ENCODE measurements at regions not wholly inside any gene's neighbourhood (a gene's known extent, or its start where the extent isn't known, plus 50 kb on each side); places are given as distances from the start of the nearest gene placed in this dataset.

GRCh38 chr9:80231318-80232236 is 659.8 kb downstream of the TLE4 start:
- no peak for DNase-seq (ENCODE audit: low spot score)
- in situ Hi-C loops (cut with MboI; ENCODE audit: low sequenced_read_pairs, unreplicated experiment), result no loop called here
- TF ChIP-seq CTCF (IDR thresholded peaks at IDR 0.05; ENCODE audit: borderline replicate concordance, control extremely low read depth, extremely low read depth, insufficient read depth, missing control alignments), result no peak

GRCh38 chr9:80223897-80224296 is 652.1 kb downstream of the TLE4 start:
- DNase-seq (ENCODE audit: low spot score), result no peak
- no peak for TF ChIP-seq CTCF (IDR thresholded peaks at IDR 0.05; ENCODE audit: borderline replicate concordance, control extremely low read depth, extremely low read depth, insufficient read depth, missing control alignments)
- in situ Hi-C loops (cut with MboI; ENCODE audit: low sequenced_read_pairs, unreplicated experiment), result no loop called here

GRCh38 chr9:80222466-80223169 is 650.9 kb downstream of the TLE4 start:
- no peak for DNase-seq (ENCODE audit: low spot score)
- TF ChIP-seq CTCF (IDR thresholded peaks at IDR 0.05; ENCODE audit: borderline replicate concordance, control extremely low read depth, extremely low read depth, insufficient read depth, missing control alignments), result no peak
- in situ Hi-C loops (cut with MboI; ENCODE audit: low sequenced_read_pairs, unreplicated experiment), result no loop called here

GRCh38 chr9:80218328-80218727 is 646.6 kb downstream of the TLE4 start:
- in situ Hi-C loops (cut with MboI; ENCODE audit: low sequenced_read_pairs, unreplicated experiment), result no loop called here

GRCh38 chr9:80213613-80214012 is 641.8 kb downstream of the TLE4 start:
- no peak for TF ChIP-seq CTCF (IDR thresholded peaks at IDR 0.05; ENCODE audit: borderline replicate concordance, control extremely low read depth, extremely low read depth, insufficient read depth, missing control alignments)
- DNase-seq (ENCODE audit: low spot score), result no peak
- in situ Hi-C loops (cut with MboI; ENCODE audit: low sequenced_read_pairs, unreplicated experiment), result no loop called here

More at GRCh38 chr9:80218328-80218727, 646.6 kb downstream of the TLE4 start:
- no peak for TF ChIP-seq CTCF (IDR thresholded peaks at IDR 0.05; ENCODE audit: borderline replicate concordance, control extremely low read depth, extremely low read depth, insufficient read depth, missing control alignments)
- no peak for DNase-seq (ENCODE audit: low spot score)

GRCh38 chr9:80208696-80209095 is 636.9 kb downstream of the TLE4 start:
- no peak for DNase-seq (ENCODE audit: low spot score)
- TF ChIP-seq CTCF (IDR thresholded peaks at IDR 0.05; ENCODE audit: borderline replicate concordance, control extremely low read depth, extremely low read depth, insufficient read depth, missing control alignments), result no peak
- in situ Hi-C loops (cut with MboI; ENCODE audit: low sequenced_read_pairs, unreplicated experiment), result no loop called here

Measured in GM13976 (cell line).